ENCODE measurements at regions not wholly inside any gene's neighbourhood (a gene's known extent, or its start where the extent isn't known, plus 50 kb on each side); places are given as distances from the start of the nearest gene placed in this dataset.

DNA sequence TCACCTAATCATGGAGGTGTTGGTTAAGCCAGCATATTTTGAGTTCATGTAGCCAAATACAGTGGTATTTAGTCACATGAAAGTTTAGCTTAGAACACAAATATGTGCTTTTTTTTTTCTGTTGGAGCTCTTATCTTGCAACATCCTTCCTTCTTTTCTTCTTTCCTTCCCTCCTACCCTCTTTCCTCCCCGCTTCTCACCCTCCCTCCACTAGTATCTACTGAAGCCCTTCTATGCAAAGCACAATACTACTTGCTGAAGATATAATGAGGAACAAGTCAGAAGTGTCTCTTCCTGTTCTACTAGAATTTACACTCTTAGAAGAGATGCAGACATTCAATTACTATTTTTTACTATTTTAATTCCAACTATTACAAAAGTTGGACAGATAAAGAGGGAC is 105.0 kb upstream of the ITGA4 start:
- TF ChIP-seq, protein P1, sequence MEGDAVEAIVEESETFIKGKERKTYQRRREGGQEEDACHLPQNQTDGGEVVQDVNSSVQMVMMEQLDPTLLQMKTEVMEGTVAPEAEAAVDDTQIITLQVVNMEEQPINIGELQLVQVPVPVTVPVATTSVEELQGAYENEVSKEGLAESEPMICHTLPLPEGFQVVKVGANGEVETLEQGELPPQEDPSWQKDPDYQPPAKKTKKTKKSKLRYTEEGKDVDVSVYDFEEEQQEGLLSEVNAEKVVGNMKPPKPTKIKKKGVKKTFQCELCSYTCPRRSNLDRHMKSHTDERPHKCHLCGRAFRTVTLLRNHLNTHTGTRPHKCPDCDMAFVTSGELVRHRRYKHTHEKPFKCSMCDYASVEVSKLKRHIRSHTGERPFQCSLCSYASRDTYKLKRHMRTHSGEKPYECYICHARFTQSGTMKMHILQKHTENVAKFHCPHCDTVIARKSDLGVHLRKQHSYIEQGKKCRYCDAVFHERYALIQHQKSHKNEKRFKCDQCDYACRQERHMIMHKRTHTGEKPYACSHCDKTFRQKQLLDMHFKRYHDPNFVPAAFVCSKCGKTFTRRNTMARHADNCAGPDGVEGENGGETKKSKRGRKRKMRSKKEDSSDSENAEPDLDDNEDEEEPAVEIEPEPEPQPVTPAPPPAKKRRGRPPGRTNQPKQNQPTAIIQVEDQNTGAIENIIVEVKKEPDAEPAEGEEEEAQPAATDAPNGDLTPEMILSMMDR (IDR thresholded peaks at IDR 0.05) = no peak
- intact Hi-C loops (cut with DNase I, micrococcal nuclease) = no loop called here
- H3K4me3 ChIP-seq = no peak overlapping the region
- no peaks in the 10 kb centered on the region for H3K4me1 ChIP-seq (ENCODE audit: low read depth)
- DNase-seq = no peak
- H3K9me3 ChIP-seq = no peaks in the 10 kb centered on the region
- ATAC-seq = peak; percentile 29
- no peaks in the 10 kb centered on the region for H3K36me3 ChIP-seq (ENCODE audit: low read depth)

DNA sequence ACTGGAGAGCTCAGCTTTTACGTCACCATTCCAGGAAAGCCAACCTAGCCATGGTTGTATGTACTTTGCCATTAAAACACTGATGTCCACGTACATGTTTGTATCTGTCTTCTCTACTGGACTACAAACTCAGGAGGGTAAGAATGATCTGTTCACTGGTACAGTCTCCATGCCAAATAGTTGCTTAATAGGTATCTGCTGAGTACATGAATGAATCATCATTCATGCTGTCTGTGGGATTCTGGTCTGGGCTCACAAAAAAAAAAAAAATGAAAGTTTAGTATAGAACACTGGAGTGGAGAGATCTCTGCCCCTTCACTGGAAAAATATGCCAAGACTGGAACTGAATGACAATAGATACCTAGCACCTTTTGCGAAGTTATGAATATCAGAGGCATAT is 102.6 kb upstream of the ITGA4 start:
- intact Hi-C loops (cut with DNase I, micrococcal nuclease) = no loop called here
- DNase-seq (no peak), ATAC-seq (no peak)
- Histone ChIP-seq H3K9me3 (no peaks in the 10 kb centered on the region), H3K4me3 (no peak overlapping the region), H3K36me3 (ENCODE audit: low read depth) (no peaks in the 10 kb centered on the region), H3K4me1 (ENCODE audit: low read depth) (no peaks in the 10 kb centered on the region)
- TF ChIP-seq, protein P1 (IDR thresholded peaks at IDR 0.05) = no peak

DNA sequence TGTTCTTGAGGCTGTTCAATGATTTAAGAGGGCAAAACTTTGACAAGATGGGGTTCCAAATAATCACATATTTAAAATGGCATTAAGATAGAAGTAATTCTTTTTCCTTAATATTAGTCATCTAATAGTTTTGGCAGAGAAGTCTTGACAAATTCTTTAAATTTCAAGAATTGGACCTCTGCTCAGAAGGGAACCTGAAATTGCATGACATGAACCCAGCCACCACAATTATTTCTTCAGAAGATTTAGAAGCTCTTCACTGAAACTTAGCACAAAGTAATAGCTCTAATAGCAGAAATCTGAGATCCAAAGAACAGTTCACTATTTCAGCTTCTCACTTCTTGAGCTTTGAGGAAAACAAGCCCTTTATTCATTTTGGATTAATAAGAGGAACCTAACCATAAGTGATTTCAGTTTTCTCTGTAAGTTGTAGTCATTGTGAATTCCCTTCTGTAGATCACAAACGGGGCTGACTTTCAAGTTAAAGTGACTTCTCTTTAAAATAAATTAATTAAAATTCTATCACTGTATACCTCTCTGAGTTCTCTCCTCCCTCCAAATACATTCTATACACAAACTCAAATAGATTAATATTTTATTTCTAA is 100.6 kb upstream of the ITGA4 start:
- Histone ChIP-seq H3K36me3 (ENCODE audit: low read depth) (no peaks in the 10 kb centered on the region), H3K9me3 (no peaks in the 10 kb centered on the region), H3K4me3 (no peak overlapping the region), H3K4me1 (ENCODE audit: low read depth) (no peaks in the 10 kb centered on the region)
- intact Hi-C loops (cut with DNase I, micrococcal nuclease) = no loop called here
- TF ChIP-seq, protein P1 (IDR thresholded peaks at IDR 0.05) = no peak
- no peak for ATAC-seq
- DNase-seq = no peak

DNA sequence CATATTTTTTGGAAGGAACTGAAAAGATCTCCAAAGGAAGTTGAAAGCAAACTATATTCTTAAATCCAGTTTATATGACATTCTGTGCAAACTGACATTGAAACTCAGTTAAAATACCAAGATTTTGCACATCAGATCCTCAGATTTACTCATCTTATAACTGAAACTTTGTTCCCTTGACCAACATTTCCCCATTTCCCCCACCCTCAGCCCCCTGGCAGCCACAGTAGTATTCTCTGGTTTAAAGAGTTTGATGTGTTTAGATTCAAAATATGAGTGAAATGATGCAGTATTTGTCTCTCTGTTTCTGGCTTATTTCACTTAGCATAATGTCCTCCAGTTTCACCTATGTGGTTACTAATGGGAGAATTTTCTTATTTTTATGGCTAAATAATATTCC is 99.2 kb upstream of the ITGA4 start:
- H3K4me1 ChIP-seq (ENCODE audit: low read depth) = no peaks in the 10 kb centered on the region
- no peaks in the 10 kb centered on the region for H3K9me3 ChIP-seq
- intact Hi-C loops (cut with DNase I, micrococcal nuclease) = no loop called here
- ATAC-seq = no peak
- H3K4me3 ChIP-seq = no peak overlapping the region
- TF ChIP-seq, protein P1 (IDR thresholded peaks at IDR 0.05) = no peak
- DNase-seq = no peak
- H3K36me3 ChIP-seq (ENCODE audit: low read depth) = no peaks in the 10 kb centered on the region

DNA sequence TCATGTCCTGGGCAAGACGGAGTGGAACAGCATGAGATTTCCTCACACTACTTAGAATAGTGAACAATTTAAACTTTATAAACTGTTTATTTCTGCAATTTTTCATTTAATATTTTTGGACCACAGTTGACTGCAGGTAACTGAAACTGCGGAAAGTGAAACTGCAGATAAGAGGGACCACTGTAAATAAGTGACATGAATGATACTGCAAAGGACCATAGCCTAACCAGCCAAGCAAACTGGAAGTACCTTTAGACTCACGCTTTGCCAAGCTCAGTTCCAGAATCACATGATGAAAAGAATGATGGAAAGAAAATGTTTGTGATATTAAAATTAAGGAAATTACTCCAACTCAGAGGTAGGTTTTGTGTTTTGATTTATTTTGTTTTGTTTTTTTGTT is 94.6 kb upstream of the ITGA4 start:
- DNase-seq (no peak), ATAC-seq (no peak)
- no peaks in the 10 kb centered on the region for H3K36me3 ChIP-seq (ENCODE audit: low read depth)
- H3K4me3 ChIP-seq = no peak overlapping the region
- intact Hi-C loops (cut with DNase I, micrococcal nuclease) = no loop called here
- no peaks in the 10 kb centered on the region for H3K4me1 ChIP-seq (ENCODE audit: low read depth)
- no peaks in the 10 kb centered on the region for H3K9me3 ChIP-seq
- TF ChIP-seq, protein P1 (IDR thresholded peaks at IDR 0.05) = no peak

DNA sequence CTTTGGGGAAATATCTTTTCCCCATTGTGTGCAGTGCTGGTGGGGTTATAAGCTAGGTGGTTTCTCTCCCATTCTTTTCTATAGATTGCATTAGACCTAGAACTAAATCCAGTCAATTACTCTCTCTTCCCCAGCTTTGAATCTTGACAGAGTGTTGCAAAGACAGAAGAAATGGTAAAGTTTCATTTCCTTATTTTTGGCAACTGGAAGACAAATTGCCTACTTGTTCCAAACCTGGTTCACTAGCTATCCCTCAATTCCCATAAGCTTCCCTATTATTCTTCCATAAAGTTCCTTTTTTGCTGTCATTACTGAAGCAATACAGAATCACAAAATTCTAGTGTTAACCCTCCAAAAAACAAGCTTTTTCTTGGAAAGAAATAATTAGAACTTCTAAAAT is 94.0 kb upstream of the ITGA4 start:
- no peaks in the 10 kb centered on the region for H3K9me3 ChIP-seq
- no peak for ATAC-seq
- no peak for DNase-seq
- H3K4me1 ChIP-seq (ENCODE audit: low read depth) = no peaks in the 10 kb centered on the region
- H3K4me3 ChIP-seq = no peak overlapping the region
- no peaks in the 10 kb centered on the region for H3K36me3 ChIP-seq (ENCODE audit: low read depth)
- TF ChIP-seq, protein P1 (IDR thresholded peaks at IDR 0.05) = no peak
- intact Hi-C loops (cut with DNase I, micrococcal nuclease) = no loop called here

Measured in mucosa of descending colon (tissue), 3 donors.